CD4-positive, alpha-beta T cell (primary cell): ENCODE measurements at regions not wholly inside any gene's neighbourhood (a gene's known extent, or its start where the extent isn't known, plus 50 kb on each side); places are given as distances from the start of the nearest gene placed in this dataset.

Source experiments
- ATAC-seq: fragments of 200-7000 bp; cut with Tn5 transposase; one replicate; pipeline ENCODE4 v1.10.0; 2022; ENCODE audit warnings: mild to moderate bottlenecking; ENCODE audit not compliant: poor library complexity
- CTCF ChIA-PET: fragments of 350-600 bp; sonication (Branson Sonifier 250); formaldehyde crosslinking; loops from one replicate; lab custom pipeline; 2021; ENCODE audit warnings: antibody characterized with exemption, inconsistent platforms; lab: Charles Lee
- POLR2A ChIA-PET: fragments of 350-600 bp; sonication (Branson Sonifier 250); formaldehyde crosslinking; loops from one replicate; lab custom pipeline; 2021; ENCODE audit warnings: antibody characterized with exemption, inconsistent platforms; lab: Charles Lee
- DNase-seq, 14 experiments: peaks; one replicate each; pipeline ENCODE4 v3.0.0-alpha.2; 2013 to 2020; ENCODE audit warnings: mixed read lengths in 2 of 14
- H3K27ac ChIP-seq, 2 donors: one replicate each; pipeline versions ENCODE4 v1.5.1 to v1.7.0; 2013; ENCODE audit warnings: low read length in 2 of 2, low read depth in 1 of 2, mild to moderate bottlenecking in 1 of 2
- H3K27me3 ChIP-seq, 2 experiments: 1 replicate in 1 of 2; 2 replicates in 1 of 2; pipeline versions ENCODE4 v1.6.1 to v1.7.0; 2013; ENCODE audit warnings: low read length in 2 of 2, control low read depth in 1 of 2, mild to moderate bottlenecking in 1 of 2, moderate library complexity in 1 of 2; ENCODE audit not compliant: insufficient read depth in 2 of 2, control insufficient read depth in 1 of 2
- H3K36me3 ChIP-seq: one replicate; pipeline ENCODE4 v1.6.1; 2013; ENCODE audit warnings: low read length, control low read depth; ENCODE audit not compliant: insufficient read depth
- H3K4me1 ChIP-seq: one replicate; pipeline ENCODE4 v1.6.1; 2013; ENCODE audit warnings: low read length, control low read depth; ENCODE audit not compliant: insufficient read depth
- H3K4me3 ChIP-seq: one replicate; pipeline ENCODE4 v1.5.1; 2013; ENCODE audit warnings: mild to moderate bottlenecking, low read length, moderate library complexity
- H3K9me3 ChIP-seq, 2 experiments: 1 replicate in 1 of 2; 2 replicates in 1 of 2; pipeline versions ENCODE4 v1.6.1 to v1.7.0; 2013; ENCODE audit warnings: low read length in 2 of 2, mild to moderate bottlenecking in 2 of 2, control low read depth in 1 of 2, moderate library complexity in 1 of 2; ENCODE audit not compliant: control insufficient read depth in 1 of 2, insufficient read depth in 1 of 2
- H3K27ac Mint-ChIP-seq: one replicate; pipeline ENCODE4 v1.8.0; 2020; ENCODE audit warnings: mixed read lengths
- H3K27me3 Mint-ChIP-seq: one replicate; pipeline ENCODE4 v1.8.0; 2021; ENCODE audit warnings: mixed read lengths
- H3K36me3 Mint-ChIP-seq: one replicate; pipeline ENCODE4 v1.8.0; 2021; ENCODE audit warnings: low read depth, mixed read lengths
- H3K4me1 Mint-ChIP-seq: one replicate; pipeline ENCODE4 v1.8.0; 2021; ENCODE audit warnings: low read depth, mixed read lengths
- H3K4me3 Mint-ChIP-seq: one replicate; pipeline ENCODE4 v1.8.0; 2020; ENCODE audit warnings: mild to moderate bottlenecking, mixed read lengths
- H3K9me3 Mint-ChIP-seq: one replicate; pipeline ENCODE4 v1.8.0; 2020; ENCODE audit warnings: mixed read lengths
- CTCF ChIP-seq: fragments of 200-600 bp; IDR thresholded peaks from one replicate; pipeline ENCODE4 v1.8.0; 2022; ENCODE audit warnings: antibody characterized with exemption, mild to moderate bottlenecking
- intact Hi-C, 2 experiments: fragments of 100-400 bp; cut with DNase I in 1 of 2; cut with micrococcal nuclease in 1 of 2; formaldehyde crosslinking; loops; one replicate each; pipeline versions ENCODE4 v1.15.1 to v1.9.0; 2023 to 2025; cut with DNase I, micrococcal nuclease

- intact Hi-C loops = no loop called here
- Mint-ChIP-seq H3K9me3 (no peaks in the 10 kb centered on the region), H3K36me3 (no peaks in the 10 kb centered on the region), H3K27me3 (peaks cover 32% of the 10 kb centered on the region), H3K27ac (no peak overlapping the region), H3K4me1 (no peaks in the 10 kb centered on the region), H3K4me3 (no peak overlapping the region)
- no peaks in the 10 kb centered on the region for H3K36me3 ChIP-seq
- POLR2A ChIA-PET = no interaction called here
- TF ChIP-seq CTCF = no peak
- no peak for ATAC-seq
- no peak overlapping the region for H3K4me3 ChIP-seq
- no peak overlapping the region for H3K27ac ChIP-seq
- CTCF ChIA-PET = no interaction called here
- no peaks in the 10 kb centered on the region for H3K4me1 ChIP-seq
- peaks cover 0 to 3% of the 10 kb centered on the region in 2 experiments for H3K27me3 ChIP-seq
- peaks cover 0 to 5% of the 10 kb centered on the region in 2 experiments for H3K9me3 ChIP-seq
- DNase-seq = no peak
Measured at GRCh38 chr6:168145747-168146596, 67.0 kb upstream of the FRMD1 start.

GRCh38 chr6:168139121-168139520 lies 60.1 kb upstream of the FRMD1 start:
- Histone ChIP-seq H3K9me3 (peaks cover 0 to 9% of the 10 kb centered on the region in 2 experiments), H3K36me3 (no peaks in the 10 kb centered on the region), H3K27ac (no peak overlapping the region), H3K4me1 (no peaks in the 10 kb centered on the region), H3K27me3 (no peaks in the 10 kb centered on the region), H3K4me3 (no peak overlapping the region)
- no peaks in the 10 kb centered on the region for H3K36me3 Mint-ChIP-seq
- ChIA-PET CTCF (no interaction called here), POLR2A (no interaction called here)
- no peak for DNase-seq
- peaks cover 3% of the 10 kb centered on the region for H3K27me3 Mint-ChIP-seq
- H3K27ac Mint-ChIP-seq = no peak overlapping the region
- no peaks in the 10 kb centered on the region for H3K9me3 Mint-ChIP-seq
- no peaks in the 10 kb centered on the region for H3K4me1 Mint-ChIP-seq
- ATAC-seq = no peak
- intact Hi-C loops = no loop called here
- TF ChIP-seq CTCF = no peak
- H3K4me3 Mint-ChIP-seq = no peak overlapping the region

GRCh38 chr6:168138436-168138835 lies 59.4 kb upstream of the FRMD1 start:
- ATAC-seq (no peak), DNase-seq (peak in 1 of 14 experiments; percentile 11)
- Histone ChIP-seq H3K4me1 (no peaks in the 10 kb centered on the region), H3K36me3 (no peaks in the 10 kb centered on the region), H3K4me3 (no peak overlapping the region), H3K27me3 (peaks cover 0 to 1% of the 10 kb centered on the region in 2 experiments), H3K27ac (no peak overlapping the region), H3K9me3 (peaks cover 0 to 9% of the 10 kb centered on the region in 2 experiments)
- ChIA-PET POLR2A (no interaction called here), CTCF (no interaction called here)
- Mint-ChIP-seq H3K4me3 (no peak overlapping the region), H3K4me1 (no peaks in the 10 kb centered on the region), H3K9me3 (no peaks in the 10 kb centered on the region), H3K27me3 (peaks cover 3% of the 10 kb centered on the region), H3K36me3 (no peaks in the 10 kb centered on the region), H3K27ac (no peak overlapping the region)
- intact Hi-C loops = no loop called here
- TF ChIP-seq CTCF = no peak
